ENCODE measurements at regions not wholly inside any gene's neighbourhood (a gene's known extent, or its start where the extent isn't known, plus 50 kb on each side); places are given as distances from the start of the nearest gene placed in this dataset.
"Not testable (repeated sequence)": the region's sequence is repeated elsewhere in the genome, so short reads cannot be mapped to it uniquely, and the experiment has no call there.

- not testable (repeated sequence) for DNase-seq
Observed at GRCh38 chr7:6882321-6882721, 56.2 kb upstream of the CCZ1B start.

- not testable (repeated sequence) for DNase-seq
Observed at GRCh38 chr7:6883756-6884155, 57.7 kb upstream of the CCZ1B start.

GRCh38 chr7:6886198-6886597 is 60.1 kb upstream of the CCZ1B start:
- no peak for DNase-seq

GRCh38 chr7:6888267-6889045 is 62.4 kb upstream of the CCZ1B start:
- DNase-seq, result not testable (repeated sequence)

GRCh38 chr7:6889252-6889812 is 63.3 kb upstream of the CCZ1B start:
- no peak for DNase-seq

GRCh38 chr7:6902097-6902518 is 76.0 kb upstream of the CCZ1B start:
- not testable (repeated sequence) for DNase-seq

DNA sequence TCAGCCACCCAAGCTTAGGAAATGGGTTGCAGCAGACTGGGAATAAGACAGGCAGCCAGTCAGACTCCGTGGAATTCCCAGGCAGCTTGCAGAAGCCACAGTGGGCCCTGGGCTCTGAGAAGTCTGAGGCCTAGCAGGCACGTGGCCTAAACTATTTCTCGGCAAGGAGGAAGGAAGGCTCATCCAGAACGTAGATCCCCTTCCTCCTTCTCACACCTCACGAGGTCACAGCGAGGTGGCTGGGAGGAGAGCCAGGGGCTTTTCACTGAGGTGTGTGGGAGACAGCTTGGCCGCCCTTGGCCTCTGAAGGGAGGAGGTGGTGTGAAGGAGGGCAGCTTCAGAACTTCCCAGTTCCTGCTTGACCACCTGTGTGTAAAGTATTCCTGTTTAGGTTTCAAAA is 77.2 kb upstream of the CCZ1B start:
- not testable (repeated sequence) for DNase-seq

DNA sequence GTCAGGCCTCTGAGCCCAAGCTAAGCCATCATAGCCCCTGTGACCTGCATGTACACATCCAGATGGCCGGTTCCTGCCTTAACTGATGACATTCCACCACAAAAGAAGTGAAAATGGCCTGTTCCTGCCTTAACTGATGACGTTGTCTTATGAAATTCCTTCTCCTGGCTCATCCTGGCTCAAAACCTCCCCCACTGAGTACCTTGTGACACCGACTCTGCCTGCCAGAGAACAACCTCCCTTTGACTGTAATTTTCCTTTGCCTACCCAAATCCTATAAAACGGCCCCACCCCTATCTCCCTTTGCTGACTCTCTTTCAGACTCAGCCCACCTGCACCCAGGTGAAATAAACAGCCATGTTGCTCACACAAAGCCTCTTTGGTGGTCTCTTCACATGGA is 77.7 kb upstream of the CCZ1B start:
- not testable (repeated sequence) for DNase-seq

- no peak for DNase-seq
Observed at GRCh38 chr7:6917258-6917657, 91.2 kb upstream of the CCZ1B start.

DNA sequence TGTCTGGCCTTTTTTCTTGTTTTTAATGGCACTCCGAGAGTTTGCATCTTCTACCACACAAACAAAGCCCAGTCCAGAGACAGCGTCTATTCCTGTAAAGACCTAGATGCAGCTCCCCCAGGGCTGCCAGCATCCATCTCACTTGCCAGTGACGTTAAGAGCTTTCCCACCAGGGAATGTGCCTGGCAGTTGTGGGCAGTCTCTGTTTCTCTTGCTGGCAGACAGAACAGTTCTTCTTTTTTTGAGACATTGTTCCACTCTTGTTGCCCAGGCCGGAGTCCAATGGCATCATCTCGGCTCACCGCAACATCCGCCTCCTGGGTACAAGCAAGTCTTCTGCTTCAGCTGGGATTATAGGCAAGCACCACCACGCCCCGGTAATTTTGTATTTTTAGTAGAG is 93.1 kb upstream of the CCZ1B start:
- DNase-seq, result not testable (repeated sequence)

GRCh38 chr7:6924523-6924922 is 98.4 kb upstream of the CCZ1B start:
- not testable (repeated sequence) for DNase-seq

GRCh38 chr7:6926193-6927174 is 100.4 kb upstream of the CCZ1B start:
- peak; percentile 39 for DNase-seq

- DNase-seq, result not testable (repeated sequence)
Observed at GRCh38 chr7:6927643-6928042, 101.6 kb upstream of the CCZ1B start.

DNA sequence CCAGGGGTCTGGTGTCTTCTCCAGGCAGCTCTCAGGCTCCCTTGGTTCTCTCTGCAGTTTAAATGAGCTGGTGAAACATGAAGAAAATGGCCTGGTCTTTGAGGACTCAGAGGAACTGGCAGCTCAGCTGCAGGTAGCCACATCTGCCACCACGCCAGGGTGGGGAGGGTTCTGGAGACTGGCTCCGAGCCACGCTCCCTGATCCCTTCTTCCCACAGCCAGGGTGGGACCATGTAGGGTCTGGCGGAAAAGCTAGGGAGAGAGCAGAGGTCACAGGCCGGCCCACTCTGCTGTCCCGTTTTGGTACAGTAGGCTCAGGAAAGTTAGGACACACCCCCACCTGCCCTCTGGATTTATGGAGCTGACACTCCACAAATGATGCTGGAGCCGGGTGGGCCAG is 103.5 kb upstream of the CCZ1B start:
- not testable (repeated sequence) for DNase-seq

DNA sequence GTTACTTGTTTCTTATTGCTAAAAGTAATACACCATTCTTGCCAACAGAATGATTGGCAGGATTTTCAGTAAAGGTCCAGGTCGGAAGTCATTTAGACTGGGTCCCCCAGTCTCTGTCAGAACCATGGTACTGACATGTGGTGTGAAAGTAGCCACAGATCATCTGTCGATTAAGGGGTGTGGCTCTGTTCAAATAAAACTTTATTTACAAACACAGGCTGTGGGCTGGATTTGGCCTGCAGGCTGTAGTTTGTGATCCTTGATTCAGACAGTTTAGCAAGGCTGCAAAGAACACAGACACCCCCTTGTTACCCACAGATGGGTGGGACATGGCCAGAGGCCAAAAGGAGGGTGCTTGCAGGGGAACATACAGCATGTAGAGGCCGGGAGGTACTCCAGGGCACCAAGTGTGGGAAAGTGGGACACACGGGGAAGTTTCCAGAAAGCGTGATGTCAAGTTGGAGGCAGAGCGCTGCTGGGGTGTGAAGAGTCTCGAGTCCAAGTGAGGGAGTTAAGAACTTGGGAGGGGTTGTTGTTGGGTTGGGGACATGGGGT is 104.1 kb upstream of the CCZ1B start:
- DNase-seq, result not testable (repeated sequence)

DNA sequence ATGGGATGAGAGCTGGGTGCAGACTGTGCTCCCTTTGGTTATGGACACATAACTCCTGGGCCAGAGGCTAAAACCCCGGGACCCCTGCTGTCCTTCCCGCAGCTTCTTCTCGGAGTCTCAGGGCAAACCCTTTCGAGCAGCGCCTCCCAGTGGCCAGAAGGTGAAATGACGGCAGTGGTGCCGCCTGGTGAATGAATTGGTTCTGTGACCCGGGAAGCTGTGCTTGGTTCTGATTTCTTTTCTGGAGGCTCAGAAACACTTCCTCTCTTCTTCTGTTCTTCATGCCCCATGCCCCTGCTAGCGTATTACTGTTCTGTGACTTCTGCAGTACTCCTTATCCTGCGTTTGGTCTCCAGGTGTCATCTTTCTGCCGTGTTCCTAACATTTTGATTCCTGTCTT is 104.7 kb upstream of the CCZ1B start:
- peak; percentile 57 for DNase-seq

GRCh38 chr7:6931456-6931855 is 105.4 kb upstream of the CCZ1B start:
- DNase-seq, result not testable (repeated sequence)

GRCh38 chr7:6933954-6934632 is 108.0 kb upstream of the CCZ1B start:
- not testable (repeated sequence) for DNase-seq

DNA sequence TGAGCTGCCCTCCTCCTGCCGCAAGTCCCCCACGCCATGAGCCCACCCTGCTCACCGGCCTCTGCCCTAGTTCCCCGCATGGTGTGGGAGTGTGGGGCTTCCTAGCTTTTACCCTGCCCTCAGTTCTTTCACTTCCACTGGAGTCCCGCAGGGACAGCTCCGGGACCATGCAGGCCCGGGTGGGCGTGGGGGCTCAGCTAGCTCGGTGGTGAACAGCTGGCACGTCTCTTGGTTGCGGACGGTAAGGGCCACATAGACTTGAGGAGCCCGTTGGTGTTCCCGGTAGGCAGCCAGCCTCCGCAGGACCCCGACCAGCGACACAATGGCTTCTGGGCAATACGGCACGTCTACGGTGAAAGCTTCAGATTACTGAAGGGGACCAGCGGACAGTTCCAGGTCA is 108.9 kb upstream of the CCZ1B start:
- no peak for DNase-seq

- not testable (repeated sequence) for DNase-seq
Observed at GRCh38 chr7:6936626-6937025, 110.6 kb upstream of the CCZ1B start.

- DNase-seq, result not testable (repeated sequence)
Observed at GRCh38 chr7:6937746-6938145, 111.7 kb upstream of the CCZ1B start.

DNA sequence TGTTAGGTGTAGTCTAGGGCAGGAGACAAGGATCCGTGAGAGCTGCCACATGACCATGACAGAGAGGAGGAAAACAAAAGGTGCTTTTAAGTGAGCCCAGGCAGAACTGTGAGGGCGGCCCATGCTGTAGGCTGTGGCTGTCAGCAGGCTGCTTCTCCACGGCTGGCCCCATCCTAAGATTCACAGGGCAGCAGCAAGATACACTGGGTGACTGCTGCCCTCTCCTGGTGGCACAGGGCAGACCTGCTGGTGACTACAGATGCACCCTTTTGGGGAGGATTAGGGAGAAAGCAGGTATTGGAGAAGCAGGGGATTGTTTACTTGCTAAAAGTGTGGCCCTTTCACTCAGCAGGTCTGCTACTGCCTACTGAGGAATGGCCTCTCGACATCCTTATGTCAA is 112.2 kb upstream of the CCZ1B start:
- DNase-seq, result peak; percentile 36
